GM21381 (cell line): ENCODE measurements at regions not wholly inside any gene's neighbourhood (a gene's known extent, or its start where the extent isn't known, plus 50 kb on each side); places are given as distances from the start of the nearest gene placed in this dataset.
"Not testable (repeated sequence)": the region's sequence is repeated elsewhere in the genome, so short reads cannot be mapped to it uniquely, and the experiment has no call there.

Source experiments
- ATAC-seq: cut with Tn5 transposase; IDR thresholded peaks from one replicate; pipeline ENCODE4 v1.9.1; 2021; ENCODE audit warnings: mild to moderate bottlenecking, moderate library complexity; ENCODE audit not compliant: unreplicated experiment

DNA sequence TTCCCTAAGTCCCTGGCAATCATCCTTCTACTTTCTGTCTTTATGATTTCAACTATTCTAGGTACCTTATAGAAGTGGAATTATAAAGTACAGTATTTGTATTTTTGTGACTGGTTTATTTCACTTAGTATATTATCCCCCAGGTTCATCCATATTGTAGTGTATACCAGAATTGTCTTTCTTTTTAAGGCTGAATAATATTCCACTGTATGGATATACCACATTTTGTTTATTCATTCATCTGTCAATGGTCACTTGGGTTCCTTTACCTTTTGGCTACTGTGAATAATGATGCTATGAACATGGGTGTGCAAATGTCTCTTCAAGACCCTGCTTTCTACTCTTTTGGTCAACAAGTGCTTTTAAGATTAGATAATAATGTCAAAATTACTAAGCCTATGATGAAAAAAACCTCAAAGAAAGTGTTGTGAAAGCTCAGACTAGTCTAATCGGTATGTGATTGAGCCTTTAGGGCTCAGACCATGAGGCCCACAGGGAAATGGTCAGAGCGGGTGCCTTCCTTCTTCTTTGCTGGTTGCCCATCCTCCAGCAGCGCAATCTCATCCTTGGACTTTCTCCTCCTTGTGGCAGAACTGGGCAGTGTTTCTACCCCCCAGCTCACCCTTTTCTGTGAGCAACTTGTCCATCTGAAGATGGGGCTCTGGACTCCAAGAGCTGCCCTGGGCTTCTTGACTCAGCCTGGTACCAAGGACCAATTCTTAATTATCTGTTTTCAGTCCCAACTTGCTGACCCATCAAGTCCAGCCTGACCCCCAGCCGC, 105.4 kb downstream of the TTC8 start:
- ATAC-seq: no peak

DNA sequence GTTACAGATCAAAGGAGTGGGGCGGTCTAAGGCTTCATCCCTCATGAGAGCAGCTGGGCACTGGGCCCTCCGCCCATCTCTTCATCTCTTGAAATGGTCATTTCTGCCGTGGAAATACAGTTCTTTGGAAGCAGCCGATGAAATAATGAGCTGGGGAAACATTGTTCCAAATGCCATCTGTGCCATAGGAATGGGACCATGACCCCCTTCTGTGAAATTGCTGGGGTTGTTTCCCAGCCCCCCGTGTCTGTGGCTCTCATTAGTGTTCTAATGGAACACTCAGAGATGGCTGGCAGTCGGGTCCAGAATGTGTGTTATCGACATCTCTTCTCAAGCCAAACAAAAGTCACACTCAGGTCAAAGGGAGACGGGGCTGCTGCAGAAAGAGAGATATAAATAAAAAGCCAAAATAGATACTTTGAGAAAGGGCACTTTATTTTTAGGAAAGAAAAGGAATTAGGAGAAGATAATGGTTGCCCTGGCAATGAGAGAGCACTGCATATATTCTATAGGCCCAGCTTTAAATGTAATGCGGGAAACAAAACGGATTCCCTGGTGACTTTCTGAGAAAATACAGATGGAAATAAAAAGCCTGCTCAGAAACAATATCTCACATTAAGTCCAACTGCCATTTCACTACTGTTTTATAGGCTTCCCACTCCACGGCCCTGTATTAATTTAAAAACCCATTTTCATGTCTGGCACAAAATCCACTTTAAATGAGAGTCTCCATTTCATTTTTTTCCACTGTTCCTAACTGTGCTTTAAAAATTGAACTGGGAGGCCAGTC, 107.1 kb downstream of the TTC8 start:
- no peak for ATAC-seq

DNA sequence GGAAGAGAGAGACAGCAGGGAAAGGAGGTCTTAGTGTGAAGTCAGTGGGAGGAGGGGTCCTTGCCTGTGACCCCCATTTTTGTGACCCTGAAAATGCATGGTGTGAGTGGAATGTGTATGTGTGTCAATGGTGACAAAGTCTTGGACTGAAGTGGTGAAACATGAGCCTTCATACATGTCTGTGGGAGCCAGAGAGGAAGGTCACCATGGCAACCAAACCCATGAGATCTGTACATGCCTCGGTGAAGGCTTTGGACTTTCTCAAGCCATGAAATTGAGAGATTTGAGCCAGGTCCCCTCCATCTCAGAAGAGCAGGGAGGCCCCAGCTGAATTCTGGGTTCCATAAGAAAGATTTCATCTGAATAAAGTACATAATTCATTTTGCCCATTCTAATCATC, 108.7 kb downstream of the TTC8 start:
- ATAC-seq: no peak

DNA sequence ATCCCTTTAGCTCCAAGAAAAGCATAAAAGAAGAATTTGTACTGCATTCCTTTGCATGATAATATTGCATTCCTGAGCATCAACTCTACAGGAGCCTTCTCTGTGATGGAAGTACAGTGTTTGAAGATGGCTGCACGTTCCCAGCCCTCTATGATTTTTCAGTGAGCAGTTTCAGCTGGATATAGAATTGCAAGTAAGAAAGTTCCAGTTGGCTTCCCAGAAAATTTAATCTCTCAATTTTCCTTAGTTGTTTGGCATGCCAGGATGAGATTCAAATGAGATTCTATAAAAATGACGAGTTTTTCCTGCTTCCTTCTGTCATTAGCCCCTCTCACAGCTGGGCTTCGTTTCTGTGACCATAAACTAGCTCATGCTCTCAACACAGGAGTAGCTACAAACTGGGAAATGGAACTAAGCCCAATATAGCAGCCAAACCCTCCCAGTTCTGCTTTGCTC, 109.9 kb downstream of the TTC8 start:
- ATAC-seq: no peak

DNA sequence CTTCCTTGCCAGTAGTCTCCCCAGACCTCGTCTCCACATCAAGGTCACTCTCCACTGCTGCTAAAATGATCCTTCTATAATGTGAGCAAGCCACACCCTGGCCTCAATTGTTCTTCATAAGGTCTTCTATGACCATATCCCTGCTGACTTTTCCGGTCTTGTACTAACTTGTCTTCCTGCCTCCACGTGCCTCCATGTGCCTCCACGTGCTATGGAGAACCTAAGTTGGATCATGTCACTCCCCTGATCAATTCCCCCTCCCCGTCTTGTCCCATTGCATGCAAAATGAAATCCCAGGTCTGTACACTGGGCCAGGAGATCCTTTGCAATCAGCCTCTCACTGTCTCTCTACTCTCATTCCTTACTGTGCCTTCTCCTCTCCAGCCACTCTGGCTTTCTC, 110.6 kb downstream of the TTC8 start:
- no peak for ATAC-seq

DNA sequence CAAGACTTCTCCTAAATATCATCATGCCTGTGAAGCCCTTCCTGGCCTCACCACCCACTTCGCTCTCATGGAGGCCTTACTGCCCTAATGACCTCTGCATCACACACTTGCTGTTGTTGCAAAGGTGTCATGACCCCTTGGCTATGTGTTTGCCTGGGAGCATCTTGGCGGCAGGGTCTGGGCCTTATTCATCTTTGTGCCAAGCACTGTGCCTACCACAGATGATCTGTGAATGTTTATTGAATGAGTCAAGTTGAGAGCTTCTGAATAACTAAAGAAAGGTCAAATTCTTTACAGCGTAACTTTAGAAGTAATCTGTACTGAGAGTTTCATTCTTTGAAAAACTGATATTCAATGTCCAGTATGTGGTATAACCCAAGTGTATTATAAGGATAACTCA, 113.3 kb downstream of the TTC8 start:
- no peak for ATAC-seq

DNA sequence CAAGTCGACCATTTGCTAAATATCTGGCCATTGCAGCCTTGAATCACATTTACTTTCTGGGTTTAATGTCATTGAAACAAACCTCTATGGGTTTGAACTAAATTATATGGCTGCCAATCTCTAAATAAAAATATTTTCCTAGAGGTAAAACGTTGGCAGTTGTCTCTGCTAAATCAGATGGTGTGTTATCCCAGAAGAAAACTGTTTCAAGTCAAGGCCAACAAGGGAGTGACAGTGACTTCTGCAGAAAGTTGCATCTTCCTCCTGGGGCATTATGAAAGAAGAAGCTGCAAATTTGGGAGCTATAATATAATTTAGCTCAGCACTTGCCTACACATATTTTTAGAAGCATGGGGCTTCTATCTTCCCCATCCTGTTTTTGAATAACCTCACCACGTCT, 116.2 kb downstream of the TTC8 start:
- ATAC-seq: no peak

DNA sequence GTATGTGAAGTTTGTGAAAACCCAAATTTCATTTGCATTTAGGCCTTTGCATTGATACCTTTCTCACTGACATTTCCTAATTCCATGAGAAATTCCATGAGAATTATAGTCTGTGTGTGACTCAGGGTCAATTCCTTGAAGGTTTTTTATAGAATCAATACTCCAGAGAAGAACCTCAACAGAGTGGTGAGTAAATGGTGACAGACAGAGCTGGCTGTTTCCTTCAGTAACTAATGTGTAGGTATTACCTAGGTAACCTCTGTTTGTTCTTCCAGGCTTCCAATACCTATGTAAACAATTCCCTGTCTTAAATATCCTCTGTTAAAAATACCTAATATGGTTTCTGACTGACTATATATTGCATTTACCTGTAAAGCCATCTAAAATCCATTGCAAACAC, 117.0 kb downstream of the TTC8 start:
- no peak for ATAC-seq

DNA sequence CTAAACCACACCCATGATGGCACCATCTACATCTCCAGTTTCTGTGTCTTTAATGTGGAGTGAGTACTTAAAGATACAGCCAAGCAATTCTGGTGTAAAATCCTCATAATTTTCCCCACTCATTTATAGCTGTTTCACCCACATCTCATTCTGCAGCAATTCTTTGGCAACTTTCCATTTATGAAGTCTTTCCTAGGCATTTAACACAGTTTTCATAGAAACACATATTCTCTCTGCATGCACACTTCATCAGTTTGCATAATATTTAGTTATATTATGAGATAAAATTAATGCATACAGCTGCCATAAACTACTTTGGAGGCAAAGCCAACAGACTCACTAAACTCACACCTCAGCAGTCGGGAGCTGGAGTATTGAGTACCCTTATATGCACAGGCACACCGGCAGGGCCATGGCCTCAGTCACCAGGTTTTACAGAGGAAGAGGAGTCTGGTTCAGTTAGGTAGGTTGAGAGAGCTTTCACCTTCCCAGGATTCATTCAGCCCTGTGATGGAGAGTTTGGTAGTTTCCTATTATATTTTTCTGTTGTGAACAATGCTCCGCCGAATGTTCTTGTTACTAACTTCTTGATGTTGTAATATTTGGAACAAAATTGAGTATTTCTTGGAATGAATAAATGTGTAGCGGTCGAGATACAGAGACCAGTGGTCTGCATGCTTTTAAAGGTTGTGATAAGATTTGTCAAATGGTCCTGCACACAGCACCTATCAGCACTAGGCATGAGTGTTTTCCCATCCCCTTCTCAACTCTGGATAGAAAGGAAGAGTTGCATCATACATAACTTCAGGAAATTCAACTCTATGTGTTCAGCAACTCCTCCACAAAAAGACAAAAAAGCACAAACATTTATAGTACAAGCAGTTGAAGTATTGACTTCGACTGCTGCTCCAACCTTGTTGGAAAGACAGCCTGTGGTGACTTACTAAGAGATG, 123.5 kb downstream of the TTC8 start:
- ATAC-seq: no peak

DNA sequence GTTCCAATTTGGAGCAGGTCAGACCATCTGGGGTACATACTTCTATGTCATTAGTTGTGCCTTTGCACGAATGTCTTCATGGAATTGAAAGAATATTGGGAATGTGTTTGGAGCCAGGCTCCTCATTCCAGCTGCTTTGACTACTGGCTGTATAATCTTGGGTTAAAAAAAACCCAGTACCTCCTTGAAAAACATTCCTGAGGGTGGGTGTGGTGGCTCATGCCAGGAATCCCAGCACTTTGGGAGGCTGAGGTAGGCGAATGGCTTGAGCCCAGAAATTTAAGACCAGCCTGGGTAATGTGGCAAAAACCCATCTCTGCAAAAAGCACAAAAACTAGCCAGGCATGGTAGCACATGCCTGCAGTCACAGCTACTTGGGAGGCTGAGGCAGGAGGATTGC, 125.6 kb downstream of the TTC8 start:
- no peak for ATAC-seq

DNA sequence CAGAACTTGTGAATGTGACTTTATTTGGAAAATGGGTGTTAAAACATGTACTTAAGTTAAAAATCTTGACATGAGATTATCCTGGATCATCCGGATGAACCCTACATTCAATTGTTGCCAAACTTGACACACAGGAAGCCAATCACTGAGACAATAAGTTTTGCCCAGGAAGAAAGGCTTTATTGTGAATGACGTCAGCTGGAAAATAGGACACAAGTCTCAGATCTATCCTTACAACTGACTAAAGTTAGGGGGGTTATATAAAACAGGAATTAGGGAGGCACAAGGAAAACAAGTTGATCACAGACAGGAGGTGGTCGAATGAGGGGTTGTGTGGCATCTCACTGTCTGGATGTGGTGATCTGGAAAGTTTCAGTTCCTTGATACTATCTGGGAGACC, 126.9 kb downstream of the TTC8 start:
- ATAC-seq: no peak

DNA sequence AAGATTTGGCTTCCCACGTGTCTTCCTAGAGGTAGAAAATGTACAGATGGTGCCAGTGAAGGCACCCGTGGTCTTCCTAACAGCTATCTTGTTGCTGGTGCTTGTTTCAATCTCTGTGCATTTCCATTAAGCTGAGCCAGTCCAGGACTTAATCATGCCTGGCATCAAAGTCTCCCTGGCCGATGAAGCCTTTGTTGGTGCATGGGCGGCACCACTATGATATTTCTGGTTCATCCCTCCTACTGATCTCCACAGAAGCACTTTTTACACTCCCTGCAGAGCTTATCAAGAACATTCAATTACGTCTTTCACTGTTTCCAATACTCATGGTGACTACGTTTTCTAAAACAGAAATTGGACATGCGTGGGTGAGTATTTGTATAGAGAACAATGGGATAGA, 128.4 kb downstream of the TTC8 start:
- ATAC-seq: no peak

DNA sequence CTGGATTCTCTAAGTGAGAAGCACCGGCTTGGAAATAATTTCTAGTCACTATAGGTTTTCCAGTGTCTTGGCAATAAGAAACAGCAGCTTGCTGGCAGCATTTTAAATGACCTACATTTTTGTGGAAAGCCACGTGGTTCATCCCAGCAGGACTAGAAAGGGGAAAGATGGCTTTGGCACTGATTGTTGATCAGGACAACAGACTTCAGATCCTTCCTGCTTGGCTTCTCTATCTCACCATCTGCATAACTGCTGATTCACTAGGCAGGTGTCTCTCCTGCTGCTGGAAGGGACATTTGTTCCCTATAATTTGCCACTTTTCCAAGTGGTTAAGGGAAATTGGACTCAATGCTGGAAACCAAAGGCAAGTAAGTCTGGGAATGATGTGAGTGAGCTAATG, 131.0 kb downstream of the TTC8 start:
- ATAC-seq: no peak

DNA sequence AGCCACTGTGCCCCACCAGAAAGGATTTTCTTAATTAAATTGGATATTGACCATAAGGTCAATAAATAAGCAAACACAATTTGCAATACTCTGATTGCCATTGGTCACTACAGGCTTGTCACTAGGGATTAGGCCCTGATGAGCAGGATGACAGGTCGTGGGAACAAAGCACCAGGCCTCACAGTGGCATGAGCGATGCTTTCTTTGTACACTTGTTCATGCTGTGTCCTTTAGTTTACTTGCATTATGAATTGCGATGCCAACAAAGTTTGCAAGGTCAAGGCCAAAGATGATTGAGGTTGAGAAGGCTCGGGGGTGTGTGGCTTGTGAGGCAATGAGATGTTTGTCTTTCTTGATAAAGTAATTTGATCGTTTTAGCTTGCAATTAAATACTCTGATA, 136.0 kb downstream of the TTC8 start:
- no peak for ATAC-seq

DNA sequence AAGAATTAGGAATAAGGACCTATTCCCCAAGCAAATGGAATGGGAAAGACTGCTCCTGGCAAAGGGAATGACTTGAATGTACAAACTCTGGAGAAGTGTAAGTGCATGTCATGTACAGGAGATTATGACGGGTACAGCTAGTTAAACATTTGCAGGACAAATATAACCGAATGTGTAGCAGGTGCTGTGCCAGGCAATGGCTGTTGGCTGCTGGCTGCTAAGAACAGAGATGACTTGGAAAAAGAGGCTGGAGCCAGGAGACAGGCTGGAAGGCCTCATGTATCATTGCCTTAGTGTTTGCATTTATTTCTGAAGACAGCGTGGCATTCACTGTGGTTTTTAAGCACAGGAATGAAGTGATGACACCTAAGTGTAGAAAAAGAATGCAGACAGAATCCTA, 136.8 kb downstream of the TTC8 start:
- ATAC-seq: no peak

DNA sequence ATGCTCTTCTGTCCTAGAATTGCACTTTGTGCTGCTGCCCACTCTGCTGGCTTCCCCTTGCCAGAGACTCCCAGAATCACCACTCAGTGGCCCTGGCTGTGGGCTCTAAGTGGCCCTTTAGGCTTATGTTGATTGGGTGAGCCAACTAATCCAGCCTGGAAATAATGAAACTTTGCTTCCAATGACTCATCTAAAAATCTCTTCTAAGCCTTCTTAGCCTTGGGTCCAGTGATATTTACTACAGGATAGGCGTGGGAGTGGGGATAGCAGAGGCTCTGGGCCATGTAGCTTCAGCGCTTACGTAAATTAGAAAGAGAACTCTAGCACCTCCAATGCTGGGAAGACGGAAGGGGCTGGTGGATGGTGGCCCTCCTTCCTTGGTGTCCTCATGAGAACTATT, 137.9 kb downstream of the TTC8 start:
- no peak for ATAC-seq

DNA sequence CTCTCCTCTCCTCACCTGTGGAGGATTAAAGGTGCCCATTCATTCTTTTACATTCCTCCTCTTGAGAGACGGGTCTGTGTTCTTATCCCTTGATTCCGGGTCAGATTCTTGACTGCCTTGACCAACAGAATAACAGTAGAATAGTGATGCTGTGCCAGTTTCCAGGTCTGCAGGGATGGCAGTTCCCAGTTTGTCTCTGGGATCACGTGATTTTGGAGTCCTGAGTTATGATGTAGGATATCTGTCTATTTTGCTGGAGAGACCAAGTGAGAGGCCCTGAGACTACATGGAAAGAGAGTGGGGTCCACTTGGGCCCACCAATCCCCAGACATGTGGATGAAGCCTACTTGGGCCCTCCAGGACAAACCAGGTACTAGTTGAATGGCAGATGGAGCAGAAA, 142.8 kb downstream of the TTC8 start:
- no peak for ATAC-seq

DNA sequence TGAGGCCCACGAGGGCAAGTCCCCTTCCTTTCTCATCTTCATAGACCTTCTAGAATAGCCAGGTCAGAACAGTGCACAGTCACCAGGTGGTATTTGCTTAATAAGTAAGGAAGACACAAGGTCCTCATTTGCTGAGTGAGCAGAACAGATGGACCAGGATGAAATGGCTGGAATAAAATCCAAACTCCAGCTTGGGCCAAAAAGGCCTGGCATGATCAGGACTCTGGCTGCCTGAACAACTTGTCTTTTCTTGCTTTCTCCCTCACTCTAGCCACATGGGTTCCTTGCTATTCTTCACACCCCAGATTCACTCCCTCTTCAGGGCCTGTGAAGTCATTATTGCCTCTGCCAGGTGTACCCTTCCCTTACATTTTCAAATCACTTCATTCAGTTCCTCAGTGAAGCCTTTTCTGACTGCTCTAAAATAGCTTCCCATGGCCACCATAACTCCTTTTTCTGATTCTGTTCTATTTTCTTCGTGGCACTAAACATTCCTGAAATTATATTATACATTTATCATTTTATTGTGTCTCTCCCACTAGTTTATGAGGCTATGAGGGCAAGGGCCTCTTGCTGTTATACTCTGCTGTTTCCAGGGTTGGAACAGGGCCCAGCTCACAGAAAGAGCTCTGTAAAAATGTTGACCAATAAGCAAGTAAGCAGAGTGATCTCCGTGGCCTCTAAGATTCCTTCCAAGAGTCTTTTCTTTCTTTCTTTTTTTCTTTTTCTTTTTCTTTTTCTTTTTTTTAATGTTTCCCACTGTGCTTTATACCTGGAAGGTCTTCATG, 150.8 kb downstream of the TTC8 start:
- no peak for ATAC-seq

DNA sequence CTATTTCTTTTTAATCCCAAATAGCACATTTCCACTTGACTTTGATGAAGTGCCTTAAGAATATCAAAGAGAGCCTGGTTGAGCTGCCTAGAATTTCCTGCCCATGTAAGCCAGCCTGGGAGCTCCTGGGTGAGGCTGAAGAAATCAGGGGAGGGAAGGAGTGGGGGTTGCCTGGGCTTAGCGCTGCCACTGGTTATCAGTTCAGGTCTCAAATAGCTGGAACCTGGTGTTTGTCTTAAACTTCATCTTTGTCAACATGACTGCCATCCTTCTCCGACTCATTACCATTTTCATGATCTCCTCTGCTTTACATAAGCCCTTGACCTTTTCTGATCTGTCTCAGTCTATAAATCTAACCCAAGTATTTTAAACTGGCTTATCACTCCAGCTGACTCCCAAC, 151.5 kb downstream of the TTC8 start:
- no peak for ATAC-seq

DNA sequence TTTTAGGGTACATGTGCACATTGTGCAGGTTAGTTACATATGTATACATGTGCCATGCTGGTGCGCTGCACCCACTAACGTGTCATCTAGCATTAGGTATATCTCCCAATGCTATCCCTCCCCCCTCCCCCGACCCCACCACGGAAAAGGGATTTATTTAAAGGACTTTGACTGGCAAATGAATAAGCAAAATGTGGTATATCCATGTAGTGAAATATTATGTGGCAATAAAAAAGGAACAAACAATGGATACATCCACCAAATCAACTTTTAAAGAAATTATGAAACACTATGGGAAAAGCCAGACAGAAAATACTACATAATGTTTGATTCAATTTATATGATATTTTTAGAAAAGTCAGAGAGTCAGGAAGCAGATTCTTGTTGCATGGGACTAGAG, 156.5 kb downstream of the TTC8 start:
- not testable (repeated sequence) for ATAC-seq

DNA sequence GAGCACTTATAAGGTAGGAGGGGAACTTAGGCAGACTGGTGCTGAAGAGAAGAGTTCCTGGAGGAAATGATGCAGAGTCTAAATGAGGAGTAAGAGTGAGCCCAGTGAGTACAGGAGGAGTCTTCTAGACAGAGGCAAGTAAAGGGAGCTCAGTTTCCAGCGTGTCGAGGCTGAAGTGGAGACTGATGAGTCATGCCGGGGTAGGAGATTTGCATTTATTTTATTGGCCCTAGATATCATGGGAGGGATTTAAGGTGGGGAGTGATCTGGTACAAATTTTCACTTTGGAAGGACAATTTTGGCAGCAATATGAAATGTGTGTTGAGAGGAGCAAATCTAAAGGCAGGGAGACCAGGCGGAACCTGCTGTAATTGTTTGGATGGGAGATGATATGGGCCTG, 157.5 kb downstream of the TTC8 start:
- ATAC-seq: no peak
